OCI-LY7 (cell line): ENCODE measurements at regions not wholly inside any gene's neighbourhood (a gene's known extent, or its start where the extent isn't known, plus 50 kb on each side); places are given as distances from the start of the nearest gene placed in this dataset.

Source experiments
- EZH2phosphoT487 ChIP-seq: fragments of 200-600 bp; sonication (generic); IDR thresholded peaks from 2 replicates; pipeline ENCODE4 v1.6.1; 2018; ENCODE audit warnings: low read depth, borderline replicate concordance, mild to moderate bottlenecking, mixed run types, antibody characterized with exemption, low read length, moderate library complexity, mixed read lengths
- TF ChIP-seq, protein P1 (sequence below): fragments of 200-600 bp; sonication (generic); conservative IDR thresholded peaks from 2 replicates; pipeline ENCODE4 v1.5.1; 2014; ENCODE audit warnings: mild to moderate bottlenecking, antibody characterized with exemption, low read length, moderate library complexity, mixed read lengths

- TF ChIP-seq, protein P1, sequence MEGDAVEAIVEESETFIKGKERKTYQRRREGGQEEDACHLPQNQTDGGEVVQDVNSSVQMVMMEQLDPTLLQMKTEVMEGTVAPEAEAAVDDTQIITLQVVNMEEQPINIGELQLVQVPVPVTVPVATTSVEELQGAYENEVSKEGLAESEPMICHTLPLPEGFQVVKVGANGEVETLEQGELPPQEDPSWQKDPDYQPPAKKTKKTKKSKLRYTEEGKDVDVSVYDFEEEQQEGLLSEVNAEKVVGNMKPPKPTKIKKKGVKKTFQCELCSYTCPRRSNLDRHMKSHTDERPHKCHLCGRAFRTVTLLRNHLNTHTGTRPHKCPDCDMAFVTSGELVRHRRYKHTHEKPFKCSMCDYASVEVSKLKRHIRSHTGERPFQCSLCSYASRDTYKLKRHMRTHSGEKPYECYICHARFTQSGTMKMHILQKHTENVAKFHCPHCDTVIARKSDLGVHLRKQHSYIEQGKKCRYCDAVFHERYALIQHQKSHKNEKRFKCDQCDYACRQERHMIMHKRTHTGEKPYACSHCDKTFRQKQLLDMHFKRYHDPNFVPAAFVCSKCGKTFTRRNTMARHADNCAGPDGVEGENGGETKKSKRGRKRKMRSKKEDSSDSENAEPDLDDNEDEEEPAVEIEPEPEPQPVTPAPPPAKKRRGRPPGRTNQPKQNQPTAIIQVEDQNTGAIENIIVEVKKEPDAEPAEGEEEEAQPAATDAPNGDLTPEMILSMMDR, result no peak
- TF ChIP-seq EZH2phosphoT487, result no peak
These were observed 571.9 kb upstream of the PHF14 start for GRCh38 chr7:10401793-10402192.
